GM21619 (cell line): ENCODE measurements at regions not wholly inside any gene's neighbourhood (a gene's known extent, or its start where the extent isn't known, plus 50 kb on each side); places are given as distances from the start of the nearest gene placed in this dataset.
"Not testable (repeated sequence)": the region's sequence is repeated elsewhere in the genome, so short reads cannot be mapped to it uniquely, and the experiment has no call there.

Source experiments
- ATAC-seq: cut with Tn5 transposase; IDR thresholded peaks from one replicate; pipeline ENCODE4 v1.9.1; 2021; ENCODE audit not compliant: unreplicated experiment

DNA sequence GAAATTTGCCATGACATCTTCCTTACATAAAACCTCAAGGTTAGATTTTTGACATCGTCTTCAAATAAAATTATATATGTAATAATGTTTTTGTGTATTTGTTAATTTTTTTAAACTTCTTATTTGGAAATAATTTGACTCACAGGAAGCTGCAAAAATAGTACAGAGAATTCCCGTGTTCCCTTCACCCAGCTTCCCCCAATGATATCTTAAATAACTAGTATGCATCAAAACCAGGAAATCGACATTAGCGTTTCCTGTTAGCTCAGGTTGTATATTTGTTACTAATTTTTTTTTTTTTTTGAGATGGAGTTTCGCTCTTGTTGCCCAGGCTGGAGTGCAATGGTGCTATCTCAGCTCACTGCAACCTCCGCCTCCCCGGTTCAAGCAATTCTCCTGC is 86.3 kb upstream of the SPRY4 start:
- ATAC-seq = no peak

DNA sequence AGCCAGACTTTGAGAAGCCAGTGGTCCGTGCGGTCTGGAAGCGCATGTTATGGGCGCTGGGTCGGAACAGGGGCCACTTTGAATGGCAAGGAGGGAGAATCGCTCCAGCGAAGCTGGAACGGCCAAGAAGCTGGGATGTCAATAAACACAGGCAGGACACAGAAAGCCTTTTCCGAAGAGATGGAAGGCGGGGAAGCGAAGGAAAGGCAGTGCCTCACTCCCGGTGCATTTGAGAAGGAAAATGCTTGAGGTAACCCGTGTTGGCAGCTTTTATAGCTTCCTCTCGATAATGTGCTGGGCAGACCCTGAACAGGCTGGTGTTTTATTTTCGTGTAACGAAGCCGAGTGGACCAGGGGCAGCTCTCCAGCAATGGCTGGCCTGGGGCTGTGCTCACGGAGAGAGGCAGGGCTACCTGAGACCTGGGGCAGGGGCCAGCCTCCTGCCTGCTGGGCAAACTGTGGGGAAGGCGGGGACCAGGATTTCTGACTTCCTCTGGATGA is 84.2 kb upstream of the SPRY4 start:
- no peak for ATAC-seq

DNA sequence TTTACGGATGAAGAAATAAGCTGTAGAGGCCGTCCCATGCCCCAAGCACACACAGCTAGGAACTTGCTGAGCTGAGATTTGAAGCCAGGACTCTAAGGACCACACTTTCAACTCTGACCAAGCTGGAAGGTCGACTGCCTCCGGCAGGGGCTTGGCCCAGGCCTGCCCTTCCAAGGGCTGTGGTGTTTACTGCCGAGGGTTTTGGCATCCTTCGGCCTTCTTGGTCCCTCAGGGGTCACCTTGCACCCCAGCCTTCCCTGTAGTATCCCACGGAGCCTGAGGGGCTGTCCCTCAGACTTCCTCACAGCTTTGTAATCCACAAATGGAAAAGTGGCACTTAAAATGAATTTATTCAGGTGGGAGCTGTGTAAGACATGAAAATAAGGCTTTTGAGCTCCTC is 83.7 kb upstream of the SPRY4 start:
- ATAC-seq = no peak

DNA sequence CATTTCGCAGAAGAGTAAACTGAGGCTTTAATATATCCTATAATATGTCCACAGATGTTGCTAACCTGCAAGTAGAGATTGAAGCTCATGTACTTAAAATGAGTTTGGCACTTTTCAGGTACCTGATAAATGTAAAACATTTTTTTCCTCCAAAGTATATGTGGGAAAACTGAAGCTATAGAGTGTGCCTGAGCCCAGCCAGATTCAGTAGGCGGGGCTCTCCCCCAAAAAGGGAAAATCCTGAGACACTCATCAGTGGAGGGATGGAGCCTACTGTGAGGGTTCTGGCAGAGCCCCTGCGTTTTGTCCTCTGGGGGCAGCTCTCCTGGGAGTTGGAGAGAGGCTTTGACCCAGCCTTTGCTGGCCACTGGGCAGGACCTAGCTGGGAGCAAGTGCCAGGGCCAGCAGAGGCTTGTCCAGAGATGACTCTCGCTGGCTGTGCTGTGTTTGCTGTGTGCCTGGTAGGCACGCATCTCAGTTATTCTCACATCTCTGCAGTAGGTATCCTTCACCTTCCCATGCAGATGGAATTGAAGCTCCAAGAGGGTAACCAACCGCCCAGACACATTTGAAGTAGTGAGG is 81.1 kb upstream of the SPRY4 start:
- no peak for ATAC-seq

DNA sequence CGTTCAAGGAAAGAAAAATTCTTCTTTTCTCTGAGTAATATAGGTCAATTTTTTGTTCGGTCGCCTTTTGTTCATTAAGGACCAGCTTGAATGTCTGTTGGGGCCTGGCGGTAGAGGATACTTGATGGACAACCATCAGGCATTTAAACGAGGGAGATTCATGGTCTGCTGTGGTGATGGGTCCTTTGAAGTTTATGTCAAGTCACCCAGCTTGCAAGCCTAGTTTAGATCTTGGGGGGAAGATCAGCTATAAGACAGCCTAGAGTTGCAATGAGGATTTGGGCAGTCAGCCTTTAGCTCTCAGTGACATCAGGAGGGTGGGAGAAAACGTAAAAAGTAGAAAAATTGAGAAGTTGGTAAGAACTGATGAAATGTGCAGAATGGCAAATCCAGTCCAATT is 80.2 kb upstream of the SPRY4 start:
- no peak for ATAC-seq

DNA sequence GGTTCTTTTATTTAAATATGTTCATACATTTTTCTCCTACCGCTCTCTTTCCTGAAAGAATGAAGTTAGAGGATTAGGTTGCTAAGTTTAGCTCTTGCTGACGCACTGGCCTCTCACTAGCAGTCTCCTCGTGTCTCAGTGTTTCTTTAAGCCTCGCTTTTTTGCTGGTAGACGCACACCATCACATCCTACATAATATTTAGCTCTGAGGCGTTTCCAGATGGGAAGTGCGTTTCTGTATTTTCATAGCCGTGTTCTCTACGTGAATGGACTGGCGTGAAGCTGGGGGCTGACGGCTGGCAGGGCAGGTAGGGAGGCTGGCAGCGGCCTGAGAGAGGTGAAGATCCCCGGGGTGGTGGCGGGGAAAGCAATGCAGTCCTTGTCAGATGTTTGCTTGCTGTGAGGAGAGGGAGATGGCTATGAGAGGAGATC is 79.2 kb upstream of the SPRY4 start:
- ATAC-seq = no peak

DNA sequence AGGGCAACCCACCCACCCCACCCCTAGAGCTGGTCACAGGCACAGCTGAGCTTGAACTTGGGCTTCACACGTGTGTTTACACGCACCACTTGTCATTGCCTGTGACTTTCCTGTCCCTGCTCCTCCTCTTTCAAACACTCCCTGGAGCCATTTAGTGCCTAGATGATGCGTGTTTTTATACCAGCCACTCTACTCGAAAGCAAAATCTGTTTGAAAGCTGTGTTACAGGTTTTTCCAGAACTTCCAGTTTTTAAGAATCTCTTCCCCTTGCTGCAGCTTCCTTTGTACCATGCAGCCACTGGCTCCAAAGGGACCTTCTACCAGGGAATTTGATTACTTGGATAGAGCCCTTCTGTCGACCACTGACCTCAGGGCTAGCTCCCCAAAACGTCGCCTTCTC is 78.8 kb upstream of the SPRY4 start:
- ATAC-seq = no peak

DNA sequence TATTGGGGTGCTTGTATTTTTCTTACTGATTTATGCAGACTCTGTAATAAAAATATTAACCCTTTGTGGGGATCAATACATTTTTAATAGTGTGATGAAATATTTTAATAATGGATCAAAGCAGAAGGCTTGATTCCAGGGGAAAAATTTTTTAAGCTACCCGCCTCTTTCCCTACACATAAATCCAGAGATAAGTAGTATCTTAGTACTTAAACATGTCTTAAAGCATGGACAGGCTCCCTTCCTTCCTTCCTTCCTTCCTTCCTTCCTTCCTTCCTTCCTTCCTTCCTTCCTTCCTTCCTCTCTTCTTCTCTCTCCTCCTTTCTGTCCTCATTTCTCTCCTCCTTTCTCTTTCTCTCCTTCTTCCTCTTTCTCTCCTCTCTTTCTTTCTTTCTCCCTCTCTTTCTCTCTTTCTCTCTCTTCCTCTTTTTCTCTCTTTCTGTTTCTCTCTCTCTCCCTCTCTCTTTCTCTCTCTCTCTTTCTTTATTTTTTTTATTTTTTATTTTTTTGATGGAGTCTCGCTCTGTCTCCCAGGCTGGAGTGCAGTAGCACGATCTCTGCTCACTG is 78.0 kb upstream of the SPRY4 start:
- ATAC-seq = no peak

DNA sequence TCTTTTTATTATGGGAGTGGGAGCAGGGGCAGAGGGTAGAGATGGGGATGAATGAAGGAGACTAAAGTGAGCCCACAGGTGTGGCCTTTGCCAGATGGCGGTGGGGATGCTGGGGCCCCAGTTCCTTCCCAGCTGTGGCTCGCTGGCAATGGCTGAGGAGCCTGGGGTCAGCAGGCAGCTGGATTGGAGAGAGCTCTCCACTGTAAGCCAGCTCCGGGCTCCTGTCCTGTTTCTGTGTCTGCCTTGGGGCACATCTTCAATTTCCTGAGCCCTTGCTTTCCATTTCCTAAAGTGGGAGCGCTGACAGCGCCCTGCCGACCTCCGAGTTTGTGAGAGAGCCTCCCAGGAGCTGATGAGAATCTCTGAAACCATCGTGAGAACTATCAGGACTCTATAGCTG is 75.6 kb upstream of the SPRY4 start:
- ATAC-seq = no peak

DNA sequence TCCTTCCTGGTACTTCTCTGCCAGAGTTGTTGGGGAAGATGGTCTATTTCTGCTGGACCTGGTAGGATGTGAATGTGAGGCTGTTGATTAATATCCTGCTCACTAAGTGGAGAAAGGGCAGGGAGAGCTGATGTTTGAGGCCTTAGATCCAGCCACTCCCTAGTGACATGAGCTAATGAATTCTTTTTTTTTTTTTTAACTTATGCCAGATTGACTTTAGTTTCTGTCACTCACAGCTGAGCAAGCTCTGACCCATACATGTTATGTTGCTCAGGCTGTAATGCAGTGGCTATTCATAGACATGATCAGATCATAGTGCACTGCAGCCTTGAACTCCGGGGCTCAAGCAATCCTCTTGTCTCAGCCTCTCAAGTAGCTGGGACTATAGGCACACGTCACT is 75.1 kb upstream of the SPRY4 start:
- ATAC-seq = no peak

DNA sequence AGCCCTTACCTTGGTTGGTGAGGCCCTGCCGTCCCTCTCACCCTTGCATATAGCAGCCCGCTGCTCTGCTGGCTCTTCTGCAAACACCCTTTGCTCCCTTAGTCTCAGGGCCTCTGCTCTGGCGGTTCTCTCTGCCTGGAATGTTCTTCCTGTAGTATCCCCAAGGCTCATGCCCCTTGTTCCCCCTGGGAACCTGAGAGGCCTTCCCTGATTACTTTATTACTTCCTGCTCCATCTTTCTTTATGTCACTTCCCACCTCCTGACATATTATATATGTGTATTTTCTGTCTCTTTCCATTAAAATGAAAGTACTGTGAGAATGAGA is 73.9 kb upstream of the SPRY4 start:
- no peak for ATAC-seq

DNA sequence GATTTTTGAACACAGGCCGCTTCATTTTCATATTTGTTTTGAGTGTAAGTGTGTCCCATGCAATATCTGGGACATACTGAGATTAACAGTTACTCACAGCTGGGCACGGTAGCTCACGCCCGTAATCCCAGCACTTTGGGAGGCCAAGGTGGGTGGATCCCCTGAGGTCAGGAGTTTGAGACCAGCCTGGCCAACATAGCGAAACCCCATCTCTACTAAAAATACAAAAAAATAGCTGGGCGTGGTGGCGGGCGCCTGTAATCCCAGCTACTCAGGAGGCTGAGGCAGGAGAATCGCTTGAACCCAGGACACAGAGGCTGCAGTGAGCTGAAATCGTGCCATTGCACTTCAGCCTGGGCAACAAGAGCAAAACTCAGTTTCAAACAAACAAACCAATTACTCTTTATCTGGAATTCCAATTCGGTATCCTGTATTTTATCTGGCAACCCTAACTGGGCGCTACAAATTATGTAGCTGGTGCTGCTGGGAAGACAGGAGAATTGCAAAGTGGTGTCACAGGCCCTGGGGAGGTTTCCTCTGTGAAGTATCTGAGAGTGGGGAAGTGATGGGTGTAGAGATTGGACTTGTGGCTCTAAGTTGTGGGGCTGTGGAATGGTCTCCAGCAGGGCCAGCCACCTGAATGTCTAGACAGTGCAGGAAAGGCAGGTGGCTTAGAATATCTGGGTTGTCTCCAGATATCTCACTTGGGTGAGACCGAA is 73.3 kb upstream of the SPRY4 start:
- not testable (repeated sequence) for ATAC-seq

DNA sequence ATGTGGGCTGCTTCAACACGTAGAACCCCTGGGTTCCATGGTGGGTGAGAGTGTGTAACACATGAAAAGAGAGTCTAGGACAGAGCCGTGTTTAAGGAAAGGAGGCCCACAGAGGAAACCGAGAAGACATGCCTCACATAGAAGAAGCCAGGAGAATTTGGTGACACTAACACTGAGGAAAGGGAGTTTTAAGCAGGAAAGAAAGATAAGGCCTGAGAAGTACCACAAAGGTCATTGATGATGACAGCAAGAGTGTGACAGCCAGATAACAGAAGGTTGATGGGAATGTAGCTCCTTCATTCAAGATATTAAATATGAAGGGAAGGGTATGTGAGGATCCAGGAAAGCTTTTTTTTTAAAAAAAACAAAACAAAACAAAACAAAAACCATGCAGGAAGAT is 72.4 kb upstream of the SPRY4 start:
- ATAC-seq = no peak

DNA sequence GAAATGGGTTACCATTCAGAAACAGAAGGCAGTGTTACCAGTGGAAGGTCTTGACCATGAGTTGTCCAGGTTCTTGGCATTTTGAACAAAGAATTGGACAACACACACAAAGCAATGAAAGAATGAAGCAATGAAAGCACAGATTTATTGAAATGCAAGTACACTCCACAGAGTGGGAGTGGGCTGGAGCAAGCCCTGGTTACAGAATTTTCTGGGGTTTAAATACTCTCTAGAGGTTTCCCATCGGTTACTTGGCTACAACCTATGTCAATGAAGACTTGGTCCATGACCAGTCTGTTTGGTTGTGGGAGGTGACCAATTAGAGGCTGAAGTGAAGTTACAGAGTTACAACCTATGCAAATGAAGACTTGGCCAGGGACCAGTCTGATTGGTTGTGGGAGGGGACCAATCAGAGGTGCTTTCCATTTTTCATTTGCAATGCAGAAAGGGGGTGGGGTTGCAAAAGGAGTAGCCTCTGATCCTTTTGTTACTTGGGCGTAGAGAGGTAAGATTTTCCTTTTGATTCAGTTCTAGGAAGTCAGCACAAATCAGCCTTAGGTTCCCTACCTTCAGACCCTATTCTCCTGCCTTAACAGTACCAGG is 71.7 kb upstream of the SPRY4 start:
- ATAC-seq = no peak

DNA sequence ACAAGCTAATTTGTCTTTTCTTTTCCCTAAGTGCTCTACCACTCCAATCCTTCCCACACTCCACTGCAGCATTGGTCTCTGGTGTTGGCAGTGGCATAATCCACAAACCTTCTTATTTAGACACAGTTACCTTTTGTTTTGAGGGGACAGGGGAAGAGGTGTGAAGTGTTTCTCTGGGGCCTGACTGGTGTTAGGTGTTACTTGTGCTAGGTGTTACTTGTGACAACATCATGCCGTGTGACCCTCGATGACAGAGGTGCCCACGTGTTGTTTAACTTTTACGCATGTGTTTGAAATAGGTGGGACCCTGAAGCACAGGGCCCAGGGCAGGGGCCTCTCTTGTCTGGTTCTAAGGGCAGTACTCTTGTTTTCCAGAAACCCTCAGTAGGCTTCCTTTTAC is 70.5 kb upstream of the SPRY4 start:
- ATAC-seq = no peak

DNA sequence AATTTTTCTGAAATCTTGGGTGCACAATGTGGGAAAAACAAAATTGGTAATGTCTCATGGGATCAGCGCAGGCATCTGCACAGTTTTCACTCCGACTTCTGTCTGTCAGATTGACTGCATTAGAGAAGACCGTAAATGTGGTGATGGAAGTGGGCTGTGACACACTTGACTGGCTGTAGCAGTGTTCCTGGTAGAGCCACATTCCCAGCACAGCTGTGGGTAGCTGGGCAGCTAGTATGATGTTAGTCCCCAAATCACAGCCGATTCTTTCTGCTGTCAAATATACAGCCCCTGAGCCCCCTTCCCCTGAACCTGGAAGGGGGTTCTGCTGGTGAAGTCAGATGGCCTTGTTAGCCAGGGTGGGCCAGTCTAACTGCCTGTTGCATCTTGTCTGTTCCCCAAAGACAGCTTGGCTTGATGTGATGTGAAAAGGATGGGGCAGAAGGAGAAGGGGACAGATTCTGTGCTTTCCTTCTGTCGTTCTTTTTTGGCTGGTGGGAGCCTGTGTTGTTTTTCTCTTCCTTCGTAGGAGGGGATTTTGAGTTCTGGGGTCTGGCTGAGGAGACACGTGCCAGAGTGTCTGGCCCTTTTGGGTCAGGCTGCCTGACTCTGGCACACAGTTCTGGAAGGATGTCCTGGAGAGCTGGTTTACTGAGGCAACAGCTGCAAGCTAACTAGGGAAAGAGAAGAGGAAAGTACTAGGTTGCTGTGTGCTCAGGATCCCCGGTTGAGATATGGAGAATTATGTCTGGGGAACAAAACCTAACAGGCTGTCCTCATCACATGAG is 66.4 kb upstream of the SPRY4 start:
- no peak for ATAC-seq

DNA sequence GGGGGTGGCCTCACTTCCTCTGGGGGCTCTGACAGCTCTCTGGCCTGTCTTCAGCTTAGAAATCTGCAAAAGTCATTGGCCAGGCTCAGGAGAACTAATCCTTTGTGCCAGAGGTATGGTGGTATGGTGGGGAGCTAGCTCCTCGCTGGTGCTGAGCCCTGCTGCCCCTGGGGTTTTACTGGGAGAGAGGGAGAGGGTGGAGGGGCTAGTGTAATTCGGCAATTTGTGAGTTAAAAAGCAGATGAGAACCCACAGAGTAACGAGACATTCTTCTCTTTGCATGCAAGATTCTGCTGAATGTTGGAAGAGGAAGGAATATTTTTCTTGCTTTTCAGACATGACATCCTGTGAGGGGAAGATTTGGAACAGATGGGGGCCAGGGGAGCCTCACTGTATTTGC is 65.5 kb upstream of the SPRY4 start:
- ATAC-seq = no peak

DNA sequence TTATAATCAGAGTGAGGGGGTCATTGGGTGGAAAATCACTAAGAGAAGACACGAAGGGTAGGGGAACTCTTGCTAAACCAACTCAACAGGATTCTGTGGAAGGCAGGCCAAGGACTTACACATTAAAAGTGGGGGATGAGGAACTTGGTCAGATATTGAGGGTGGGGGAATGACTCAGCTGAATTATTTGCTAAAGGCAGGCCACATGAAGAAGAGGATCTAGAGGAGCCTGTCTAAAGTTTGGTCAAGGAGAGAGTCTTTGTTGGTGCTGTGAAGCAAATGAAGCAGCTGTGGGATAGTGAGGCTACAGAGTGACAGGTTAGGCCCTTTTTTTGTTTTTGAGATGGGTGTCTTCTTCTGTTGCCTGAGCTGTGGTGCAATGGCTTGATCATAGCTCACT is 63.9 kb upstream of the SPRY4 start:
- ATAC-seq = no peak

DNA sequence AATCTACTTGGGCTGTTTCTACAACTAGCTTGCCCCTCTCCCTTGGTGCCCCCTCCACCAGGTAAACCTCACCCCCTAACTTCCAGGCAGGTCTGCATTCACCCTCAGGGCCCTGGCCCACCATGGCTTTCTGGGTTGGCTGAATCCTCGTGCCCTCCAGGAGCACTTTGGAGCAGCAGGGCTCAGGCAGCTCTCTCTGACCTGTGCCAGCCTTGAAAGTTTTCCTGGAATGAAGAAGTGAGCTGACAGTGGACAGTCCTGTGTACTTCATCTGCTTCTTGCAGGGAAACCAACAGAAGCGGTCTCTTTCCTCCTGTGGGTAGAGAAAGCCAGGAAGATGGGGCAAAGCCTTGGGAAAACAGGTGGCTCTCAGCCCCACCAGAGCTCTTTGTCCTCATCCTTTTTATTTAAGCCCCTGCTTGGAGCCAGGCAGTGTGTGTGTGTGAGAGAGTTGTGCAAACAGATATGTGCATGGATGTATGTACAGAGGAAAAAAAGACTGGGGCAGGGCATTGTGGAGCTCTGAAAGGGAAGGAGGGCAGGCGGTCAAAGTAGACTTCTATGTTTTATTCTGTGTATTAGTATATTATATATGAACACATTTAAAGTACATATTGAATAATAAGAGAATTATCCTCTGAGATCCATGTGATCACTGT is 62.3 kb upstream of the SPRY4 start:
- no peak for ATAC-seq

DNA sequence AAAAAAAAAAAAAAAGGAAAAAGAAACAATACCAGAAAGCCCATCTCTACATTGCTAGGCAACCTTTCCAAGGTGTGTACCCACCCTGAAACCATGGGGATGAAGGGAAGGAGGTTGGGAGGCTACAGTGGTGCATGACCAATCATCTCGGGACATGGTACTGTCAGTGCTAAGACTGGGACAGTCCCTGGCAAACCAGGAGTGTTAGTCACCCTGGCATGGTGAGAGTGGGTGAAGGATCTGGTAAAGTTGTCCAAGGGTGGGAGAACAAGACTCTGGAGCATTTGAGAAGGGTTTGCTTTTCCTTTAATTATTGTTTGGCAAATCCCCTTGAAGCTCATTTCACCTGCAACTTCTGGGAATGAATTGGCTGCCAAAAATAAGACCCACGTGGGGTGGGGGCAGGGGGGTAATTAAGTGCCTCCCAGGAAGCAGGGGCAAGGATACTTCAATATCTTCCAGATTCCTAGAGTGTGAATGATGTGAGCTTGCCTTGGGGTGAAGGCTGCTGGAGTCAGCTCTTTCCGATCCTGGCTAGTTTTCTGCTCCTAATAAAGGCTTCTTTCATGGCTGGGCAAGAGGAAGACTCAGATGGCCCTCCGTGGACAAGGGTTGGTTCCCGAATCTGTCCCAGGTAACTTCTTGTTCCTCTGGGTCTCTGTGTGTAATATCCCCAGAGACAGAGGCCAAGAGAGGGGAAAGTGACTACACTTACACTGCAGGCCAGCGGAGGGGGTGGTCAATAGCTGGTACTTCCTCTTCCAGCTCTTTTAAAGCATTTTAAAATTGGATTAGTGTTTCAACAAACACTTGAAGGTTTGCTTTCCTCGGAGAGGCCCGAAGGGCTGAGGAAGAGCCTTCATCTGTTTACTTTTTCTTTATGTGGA is 61.6 kb upstream of the SPRY4 start:
- ATAC-seq = no peak
